ENCODE measurements at regions not wholly inside any gene's neighbourhood (a gene's known extent, or its start where the extent isn't known, plus 50 kb on each side); places are given as distances from the start of the nearest gene placed in this dataset.

DNA sequence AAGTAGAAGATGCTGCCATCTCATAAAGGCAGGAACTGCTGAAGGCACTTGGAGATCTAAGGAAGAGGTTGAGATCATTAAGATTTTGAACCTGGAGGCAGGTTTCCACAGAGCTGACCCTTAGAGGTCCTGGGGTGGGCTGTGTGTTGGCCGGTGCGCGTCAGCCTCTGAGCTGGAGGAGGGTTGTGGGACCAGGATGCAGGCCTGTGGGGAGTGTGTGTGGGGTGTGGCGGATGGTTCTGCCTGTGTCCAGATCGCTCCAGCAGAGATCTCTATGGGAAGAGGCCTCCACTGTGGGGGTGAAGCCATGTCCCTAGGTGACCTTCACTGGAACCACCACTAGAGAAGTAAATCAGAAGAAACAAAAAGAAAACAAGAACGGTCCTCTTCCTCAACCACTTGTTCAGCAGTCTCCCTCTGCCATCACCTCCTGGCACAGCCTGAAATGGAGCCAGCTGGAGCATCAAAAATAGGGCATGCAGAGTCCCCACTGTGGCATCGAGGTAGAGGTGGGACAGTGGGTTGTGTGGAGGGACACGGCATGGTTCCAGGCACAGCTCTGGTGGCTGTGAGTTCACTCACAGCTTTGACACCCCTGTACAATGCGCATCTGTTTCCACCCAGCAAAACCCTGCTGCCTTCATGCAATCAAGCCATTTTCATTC lies 453.8 kb downstream of the TCERG1L start:
- no peak for TF ChIP-seq CTCF (IDR thresholded peaks at IDR 0.05 in 4 of 5, conservative IDR thresholded peaks at IDR 0.05 in 1 of 5)
- no peak for TF ChIP-seq POLR2A (IDR thresholded peaks at IDR 0.05)
